H1 (cell line): ENCODE measurements at regions not wholly inside any gene's neighbourhood (a gene's known extent, or its start where the extent isn't known, plus 50 kb on each side); places are given as distances from the start of the nearest gene placed in this dataset.

ENCODE experiments used
- CTCF ChIA-PET: fragments of 300-600 bp; sonication (Branson Sonifier 250); formaldehyde crosslinking; loops from one replicate; lab custom pipeline; 2021; ENCODE audit not compliant: partially characterized antibody; lab: Charles Lee
- POLR2A ChIA-PET: fragments of 300-600 bp; sonication (Branson Sonifier 250); formaldehyde crosslinking; loops from one replicate; lab custom pipeline; 2021; ENCODE audit warnings: inconsistent platforms; ENCODE audit not compliant: partially characterized antibody; lab: Charles Lee
- DNase-seq, 2 experiments: peaks; one replicate each; pipeline versions ENCODE4 v3.0.0 to v3.0.0-alpha.2; 2010 to 2022; ENCODE audit warnings: low spot score in 2 of 2, low read depth in 1 of 2, mixed read lengths in 1 of 2
- FAIRE-seq: peaks from 2 replicates; lab custom pipeline; 2011; peaks lifted over from hg19 to GRCh38; lab: Jason Lieb, UNC
- H2AFZ ChIP-seq: 2 replicates; pipeline ENCODE4 v1.8.1; 2012; ENCODE audit warnings: low read length, inconsistent platforms
- H2AK5ac ChIP-seq: 2 replicates; pipeline ENCODE4 v1.6.1; 2013; ENCODE audit warnings: low read depth, low read length
- H2BK120ac ChIP-seq: replicated peaks from 2 replicates; pipeline ENCODE3; 2013; ENCODE audit warnings: low read depth, low read length, inconsistent platforms
- H2BK12ac ChIP-seq: 2 replicates; pipeline ENCODE4 v1.6.1; 2013; ENCODE audit warnings: low read depth, low read length
- H2BK15ac ChIP-seq: 2 replicates; pipeline ENCODE4 v1.6.1; 2013; ENCODE audit warnings: low read length
- H2BK20ac ChIP-seq: 2 replicates; pipeline ENCODE4 v1.6.1; 2013; ENCODE audit warnings: low read length
- H2BK5ac ChIP-seq: 2 replicates; pipeline ENCODE4 v1.6.1; 2013; ENCODE audit warnings: low read depth, low read length
- H3K14ac ChIP-seq: 2 replicates; pipeline ENCODE4 v1.6.1; 2013; ENCODE audit warnings: inconsistent platforms; ENCODE audit not compliant: insufficient read length
- H3K18ac ChIP-seq: 2 replicates; pipeline ENCODE4 v1.6.1; 2013; ENCODE audit warnings: low read length; ENCODE audit errors: extremely low read depth
- H3K23ac ChIP-seq: 2 replicates; pipeline ENCODE4 v1.6.1; 2013; ENCODE audit warnings: inconsistent platforms; ENCODE audit not compliant: insufficient read length
- H3K23me2 ChIP-seq: 2 replicates; pipeline ENCODE4 v1.6.1; 2013; ENCODE audit warnings: low read depth, low read length
- H3K27ac ChIP-seq: 2 replicates; pipeline ENCODE4 v1.6.1; 2011; ENCODE audit warnings: low read depth, low read length, inconsistent platforms
- H3K27me3 ChIP-seq, 4 experiments: replicated peaks in 1 of 4; 1 replicate in 1 of 4; 2 replicates in 3 of 4; pipeline versions ENCODE4 v1.6.1 to v1.8.1; 2011 to 2013; ENCODE audit warnings: low read length in 3 of 4, mild to moderate bottlenecking in 3 of 4, inconsistent platforms in 2 of 4, mixed read lengths in 2 of 4, moderate library complexity in 1 of 4; ENCODE audit not compliant: control insufficient read depth in 3 of 4, insufficient read depth in 3 of 4; ENCODE audit errors: extremely low read depth in 1 of 4
- H3K36me3 ChIP-seq, 4 experiments: 2 replicates each; pipeline versions ENCODE4 v1.6.1 to v1.8.1; 2011 to 2013; ENCODE audit warnings: mild to moderate bottlenecking in 4 of 4, low read length in 3 of 4, moderate library complexity in 2 of 4, control low read depth in 1 of 4, inconsistent platforms in 1 of 4; ENCODE audit not compliant: insufficient read depth in 4 of 4, control insufficient read depth in 2 of 4
- H3K4ac ChIP-seq: replicated peaks from 2 replicates; pipeline ENCODE3; 2013; ENCODE audit warnings: low read length, low read depth, mixed read lengths, inconsistent platforms; ENCODE audit not compliant: insufficient read length
- H3K4me1 ChIP-seq, 4 experiments: replicated peaks in 1 of 4; 1 replicate in 1 of 4; 2 replicates in 3 of 4; pipeline versions ENCODE4 v1.6.1 to v1.8.1; 2011 to 2013; ENCODE audit warnings: low read length in 3 of 4, inconsistent platforms in 2 of 4, mixed read lengths in 1 of 4; ENCODE audit not compliant: insufficient read depth in 4 of 4, control insufficient read depth in 3 of 4
- H3K4me2 ChIP-seq, 2 experiments: 2 replicates each; pipeline versions ENCODE4 v1.6.1 to v1.8.1; 2011 to 2013; ENCODE audit warnings: low read depth in 2 of 2, low read length in 2 of 2, control low read depth in 1 of 2, inconsistent platforms in 1 of 2, mild to moderate bottlenecking in 1 of 2; ENCODE audit not compliant: insufficient read depth in 1 of 2
- H3K4me3 ChIP-seq, 4 experiments: fragments of 200-600, 300-600 bp in 1 of 4; sonication (generic), shearing (Covaris generic), sonication (Bioruptor Twin) in 1 of 4; 2 replicates each; pipeline versions ENCODE4 v1.5.1 to v1.8.1; 2011 to 2016; ENCODE audit warnings: low read length in 4 of 4, low read depth in 3 of 4, control low read depth in 2 of 4, inconsistent platforms in 2 of 4, mild to moderate bottlenecking in 2 of 4, mixed read lengths in 1 of 4, moderate library complexity in 1 of 4; ENCODE audit not compliant: insufficient read depth in 2 of 4; ENCODE audit errors: extremely low read depth in 1 of 4
- H3K56ac ChIP-seq: replicated peaks from 2 replicates; pipeline ENCODE3; 2013; ENCODE audit warnings: low read depth, mild to moderate bottlenecking, mixed read lengths, low read length, inconsistent platforms; ENCODE audit not compliant: insufficient read length
- H3K79me1 ChIP-seq: 2 replicates; pipeline ENCODE4 v1.6.1; 2013; ENCODE audit warnings: low read depth, low read length, control low read depth
- H3K79me2 ChIP-seq, 2 experiments: 2 replicates each; pipeline versions ENCODE4 v1.6.1 to v1.8.1; 2012 to 2013; ENCODE audit warnings: low read length in 2 of 2, mild to moderate bottlenecking in 2 of 2, inconsistent platforms in 1 of 2; ENCODE audit not compliant: insufficient read depth in 2 of 2, control insufficient read depth in 1 of 2
- H3K9ac ChIP-seq, 4 experiments: replicated peaks in 1 of 4; 1 replicate in 1 of 4; 2 replicates in 3 of 4; pipeline versions ENCODE4 v1.6.1 to v1.8.1; 2011 to 2013; ENCODE audit warnings: low read depth in 3 of 4, low read length in 3 of 4, control low read depth in 2 of 4, mild to moderate bottlenecking in 2 of 4, moderate library complexity in 2 of 4, inconsistent platforms in 1 of 4; ENCODE audit errors: extremely low read depth in 1 of 4
- H3K9me3 ChIP-seq, 2 experiments: 2 replicates each; pipeline versions ENCODE4 v1.6.1 to v1.8.1; 2012 to 2013; ENCODE audit warnings: mild to moderate bottlenecking in 2 of 2, moderate library complexity in 2 of 2, control low read depth in 1 of 2, inconsistent platforms in 1 of 2, low read depth in 1 of 2, low read length in 1 of 2, mixed read lengths in 1 of 2; ENCODE audit not compliant: insufficient read depth in 2 of 2
- H4K20me1 ChIP-seq, 2 experiments: replicated peaks in 1 of 2; 2 replicates each; pipeline versions ENCODE3 to v1.8.1; 2011 to 2013; ENCODE audit warnings: inconsistent platforms in 2 of 2, low read length in 2 of 2, mild to moderate bottlenecking in 1 of 2; ENCODE audit not compliant: insufficient read depth in 2 of 2, control insufficient read depth in 1 of 2
- H4K5ac ChIP-seq: 2 replicates; pipeline ENCODE4 v1.6.1; 2013; ENCODE audit warnings: low read length, low read depth, mixed read lengths, inconsistent platforms; ENCODE audit not compliant: insufficient read length
- H4K8ac ChIP-seq: 2 replicates; pipeline ENCODE4 v1.8.0; 2013; ENCODE audit warnings: mild to moderate bottlenecking, moderate library complexity, low read length, inconsistent platforms; ENCODE audit not compliant: insufficient read depth; ENCODE audit errors: extremely low read depth
- H4K91ac ChIP-seq: replicated peaks from 2 replicates; pipeline ENCODE3; 2013; ENCODE audit warnings: low read length, mixed read lengths, inconsistent platforms; ENCODE audit not compliant: insufficient read length
- ATF3 ChIP-seq: IDR thresholded peaks from 2 replicates; pipeline ENCODE4 v1.6.1; 2011; ENCODE audit warnings: low read depth, mild to moderate bottlenecking, low read length; ENCODE audit not compliant: insufficient read depth
- CHD2 ChIP-seq: IDR thresholded peaks from 2 replicates; pipeline ENCODE4 v1.6.1; 2012; ENCODE audit warnings: low read length, improper control_type of control experiment
- JUND ChIP-seq: IDR thresholded peaks from 2 replicates; pipeline ENCODE4 v1.6.1; 2011; ENCODE audit warnings: mild to moderate bottlenecking, improper control_type of control experiment, low read length
- NRF1 ChIP-seq: IDR thresholded peaks from 2 replicates; pipeline ENCODE4 v1.6.1; 2011; ENCODE audit warnings: mild to moderate bottlenecking, low read depth, low read length, improper control_type of control experiment
- POLR2A ChIP-seq, 2 experiments: IDR thresholded peaks; 1 replicate in 1 of 2; 2 replicates in 1 of 2; pipeline ENCODE4 v1.6.1; 2011; ENCODE audit warnings: low read depth in 2 of 2, low read length in 2 of 2, mild to moderate bottlenecking in 2 of 2; ENCODE audit errors: control extremely low read depth in 1 of 2
- SIX5 ChIP-seq: IDR thresholded peaks from 2 replicates; pipeline ENCODE4 v1.6.1; 2011; ENCODE audit warnings: mild to moderate bottlenecking, low read depth, low read length
- SP4 ChIP-seq: IDR thresholded peaks from 2 replicates; pipeline ENCODE4 v1.6.1; 2012; ENCODE audit warnings: low read length, inconsistent platforms
- SRF ChIP-seq: IDR thresholded peaks from 2 replicates; pipeline ENCODE4 v1.6.1; 2011; ENCODE audit warnings: mild to moderate bottlenecking, low read depth, low read length, moderate library complexity
- TAF1 ChIP-seq: IDR thresholded peaks from 2 replicates; pipeline ENCODE4 v1.6.1; 2011; ENCODE audit warnings: mild to moderate bottlenecking, low read depth, low read length
- TAF7 ChIP-seq: optimal IDR thresholded peaks from 2 replicates; pipeline ENCODE3; 2011; ENCODE audit warnings: low read depth, mild to moderate bottlenecking, inconsistent platforms, low read length, moderate library complexity, borderline replicate concordance
- TBP ChIP-seq: IDR thresholded peaks from 2 replicates; pipeline ENCODE4 v1.6.1; 2011; ENCODE audit warnings: low read depth, low read length, improper control_type of control experiment
- WGBS, 2 experiments: shearing (Covaris generic) in 1 of 2; methylation state at CpG; one replicate each; pipeline versions ENCODE4 v1.1.6 to v1.1.7; 2013 to 2015; ENCODE audit warnings: low lambda C conversion rate in 2 of 2, mixed read lengths in 2 of 2, inconsistent platforms in 1 of 2, low coverage in 1 of 2, missing lambda C conversion rate in 1 of 2; ENCODE audit not compliant: insufficient replicate concordance in 2 of 2, insufficient coverage in 1 of 2, insufficient read length in 1 of 2; ENCODE audit errors: extremely low coverage in 1 of 2, missing lambda C conversion rate in 1 of 2; 5-methylcytosine and 5-hydroxymethylcytosine counted together
- TF ChIP-seq, protein P1 (sequence below), 3 experiments: IDR thresholded peaks; 1 replicate in 2 of 3; 2 replicates in 1 of 3; pipeline versions ENCODE4 v1.5.1 to v1.6.1; 2011; ENCODE audit warnings: low read length in 3 of 3, mild to moderate bottlenecking in 3 of 3, inconsistent platforms in 2 of 3, low read depth in 1 of 3, moderate library complexity in 1 of 3; ENCODE audit not compliant: insufficient read depth in 1 of 3; ENCODE audit errors: control extremely low read depth in 1 of 3
- TF ChIP-seq, protein P2 (sequence below): IDR thresholded peaks from 2 replicates; pipeline ENCODE4 v1.6.1; 2012; ENCODE audit warnings: inconsistent platforms

DNA sequence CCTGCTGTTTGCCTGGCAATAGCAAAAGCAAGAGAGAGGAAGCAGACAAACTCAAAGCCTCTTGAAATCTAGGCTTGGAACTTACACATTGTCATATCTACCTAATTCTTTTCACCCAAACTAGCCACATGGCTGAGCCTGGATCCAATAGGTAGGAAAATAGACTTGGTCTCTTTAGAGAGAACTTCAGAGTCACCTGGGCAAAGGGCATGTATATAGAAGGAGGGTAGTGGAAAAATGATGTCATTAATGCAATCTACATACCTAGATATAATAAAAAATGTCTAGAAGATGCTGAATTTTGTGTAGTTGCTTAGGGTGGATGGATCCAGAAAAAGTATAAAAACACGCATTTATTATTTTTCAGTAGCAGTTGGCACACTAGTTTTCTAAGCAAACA, 237.0 kb upstream of the GEMIN8 start:
- H4K20me1 ChIP-seq, result no peaks in the 10 kb centered on the region
- no peaks in the 10 kb centered on the region for H3K4me1 ChIP-seq
- H3K27me3 ChIP-seq, result no peaks in the 10 kb centered on the region
- no peaks in the 10 kb centered on the region for H3K79me2 ChIP-seq
- no peak overlapping the region for H3K23ac ChIP-seq
- no peak overlapping the region for H3K4me2 ChIP-seq
- H4K8ac ChIP-seq, result no peak overlapping the region
- no peaks in the 10 kb centered on the region for H3K9me3 ChIP-seq
- no peak overlapping the region for H3K4me3 ChIP-seq
- H3K9ac ChIP-seq, result no peak overlapping the region
- WGBS, 2 experiments, result 85% methylated on average over 1 of the region's 1 CpG; no CpG with 5 or more reads in 1 of the 2 experiments
- DNase-seq (no peak), FAIRE-seq (no peak)
- H3K14ac ChIP-seq, result no peak overlapping the region
- H3K79me1 ChIP-seq, result no peaks in the 10 kb centered on the region
- no peak overlapping the region for H4K5ac ChIP-seq
- H2BK120ac ChIP-seq, result no peak overlapping the region
- no peak overlapping the region for H3K27ac ChIP-seq
- H3K36me3 ChIP-seq, result no peaks in the 10 kb centered on the region
- H3K4ac ChIP-seq, result no peak overlapping the region
- CTCF ChIA-PET, result interaction anchor here (0.7 kb wide), 1 partner anchor 613 kb away, joined by 3 read pairs; no protein-coding TSS in a partner anchor
- no peak overlapping the region for H4K91ac ChIP-seq
- H2BK20ac ChIP-seq, result no peak overlapping the region
- POLR2A ChIA-PET, result no interaction called here
- H3K23me2 ChIP-seq, result no peaks in the 10 kb centered on the region
- no peak overlapping the region for H2BK15ac ChIP-seq
- H3K18ac ChIP-seq, result no peak overlapping the region
- no peak overlapping the region for H2BK12ac ChIP-seq
- H2AFZ ChIP-seq, result no peak overlapping the region
- no peak overlapping the region for H3K56ac ChIP-seq
- no peak overlapping the region for H2AK5ac ChIP-seq
- H2BK5ac ChIP-seq, result no peak overlapping the region
- TF ChIP-seq POLR2A (IDR thresholded peaks at IDR 0.05; ENCODE audit: control extremely low read depth in 1 of 2, low read depth in 2 of 2, low read length in 2 of 2), result no peak
- TF ChIP-seq, protein P1, sequence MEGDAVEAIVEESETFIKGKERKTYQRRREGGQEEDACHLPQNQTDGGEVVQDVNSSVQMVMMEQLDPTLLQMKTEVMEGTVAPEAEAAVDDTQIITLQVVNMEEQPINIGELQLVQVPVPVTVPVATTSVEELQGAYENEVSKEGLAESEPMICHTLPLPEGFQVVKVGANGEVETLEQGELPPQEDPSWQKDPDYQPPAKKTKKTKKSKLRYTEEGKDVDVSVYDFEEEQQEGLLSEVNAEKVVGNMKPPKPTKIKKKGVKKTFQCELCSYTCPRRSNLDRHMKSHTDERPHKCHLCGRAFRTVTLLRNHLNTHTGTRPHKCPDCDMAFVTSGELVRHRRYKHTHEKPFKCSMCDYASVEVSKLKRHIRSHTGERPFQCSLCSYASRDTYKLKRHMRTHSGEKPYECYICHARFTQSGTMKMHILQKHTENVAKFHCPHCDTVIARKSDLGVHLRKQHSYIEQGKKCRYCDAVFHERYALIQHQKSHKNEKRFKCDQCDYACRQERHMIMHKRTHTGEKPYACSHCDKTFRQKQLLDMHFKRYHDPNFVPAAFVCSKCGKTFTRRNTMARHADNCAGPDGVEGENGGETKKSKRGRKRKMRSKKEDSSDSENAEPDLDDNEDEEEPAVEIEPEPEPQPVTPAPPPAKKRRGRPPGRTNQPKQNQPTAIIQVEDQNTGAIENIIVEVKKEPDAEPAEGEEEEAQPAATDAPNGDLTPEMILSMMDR (IDR thresholded peaks at IDR 0.05; ENCODE audit: control extremely low read depth in 1 of 3, insufficient read depth in 1 of 3, low read depth in 1 of 3, low read length in 3 of 3), result no peak
- no peak for TF ChIP-seq SP4
- TF ChIP-seq SIX5, result no peak
- no peak for TF ChIP-seq NRF1
- no peak for TF ChIP-seq TAF7
- no peak for TF ChIP-seq JUND
- TF ChIP-seq CHD2, result no peak
- TF ChIP-seq TAF1, result no peak
- no peak for TF ChIP-seq SRF
- TF ChIP-seq ATF3, result no peak
- TF ChIP-seq, protein P2, sequence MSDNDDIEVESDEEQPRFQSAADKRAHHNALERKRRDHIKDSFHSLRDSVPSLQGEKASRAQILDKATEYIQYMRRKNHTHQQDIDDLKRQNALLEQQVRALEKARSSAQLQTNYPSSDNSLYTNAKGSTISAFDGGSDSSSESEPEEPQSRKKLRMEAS, result no peak
- no peak for TF ChIP-seq TBP
